ENCODE measurements at regions not wholly inside any gene's neighbourhood (a gene's known extent, or its start where the extent isn't known, plus 50 kb on each side); places are given as distances from the start of the nearest gene placed in this dataset.

DNA sequence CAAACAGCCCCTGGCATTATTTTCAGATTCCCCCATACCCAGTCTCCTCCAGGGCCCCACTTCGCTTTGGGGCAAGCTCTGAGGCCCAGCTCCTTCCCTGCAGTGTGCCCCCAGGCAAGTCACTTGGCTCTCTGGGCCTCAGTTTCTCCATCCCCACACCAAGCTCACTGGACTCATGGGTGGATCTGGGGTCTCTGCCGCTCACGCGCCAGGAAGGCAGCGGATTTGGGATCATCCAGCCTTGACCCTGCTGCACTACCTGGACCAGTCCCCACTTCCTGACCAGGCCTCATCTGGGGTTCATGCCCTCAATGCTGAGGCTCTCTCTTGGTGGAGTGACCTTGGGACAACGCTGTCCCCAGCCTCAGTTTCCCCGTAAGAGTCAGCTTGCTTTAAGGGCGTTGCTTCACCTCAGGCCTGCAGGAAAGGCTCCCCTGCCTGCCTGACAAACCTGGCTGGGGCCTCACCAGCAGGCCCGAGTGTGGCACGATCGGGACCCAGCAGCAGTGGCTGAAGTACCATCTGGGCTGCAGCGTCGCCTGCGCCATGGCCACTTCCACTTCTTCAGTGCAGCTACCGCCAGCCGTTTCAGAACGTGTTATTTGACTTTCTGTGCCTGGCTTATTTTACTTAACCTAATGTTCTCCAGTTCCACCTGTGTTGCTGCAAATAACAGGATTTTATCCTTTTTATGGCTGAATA, 519.6 kb upstream of the SEMA6A start:
- WGBS, 2 donors = 97 to 98% methylated on average over 17 of the region's 17 CpGs
- Histone ChIP-seq H3K27me3 (ENCODE audit: control insufficient read depth in 3 of 3, insufficient read depth in 3 of 3, low read length in 2 of 3) (no peaks in the 10 kb centered on the region), H3K9me3 (ENCODE audit: control insufficient read depth in 4 of 4, insufficient read depth in 3 of 4, low read length in 3 of 4) (no peaks in the 10 kb centered on the region), H3K9ac (ENCODE audit: insufficient read depth in 1 of 2, low read length in 2 of 2) (no peak overlapping the region), H3K4me1 (ENCODE audit: control insufficient read depth in 5 of 5, insufficient read depth in 5 of 5, low read length in 5 of 5) (peaks cover 0 to 5% (median 0%) of the 10 kb centered on the region in 5 donors), H3K36me3 (ENCODE audit: control insufficient read depth in 4 of 4, insufficient read depth in 4 of 4, low read length in 4 of 4) (no peaks in the 10 kb centered on the region), H3K4me3 (no peak overlapping the region), H3K27ac (ENCODE audit: low read depth in 1 of 2, low read length in 1 of 2) (no peak overlapping the region)
- no peak for DNase-seq
- TF ChIP-seq, protein P1, sequence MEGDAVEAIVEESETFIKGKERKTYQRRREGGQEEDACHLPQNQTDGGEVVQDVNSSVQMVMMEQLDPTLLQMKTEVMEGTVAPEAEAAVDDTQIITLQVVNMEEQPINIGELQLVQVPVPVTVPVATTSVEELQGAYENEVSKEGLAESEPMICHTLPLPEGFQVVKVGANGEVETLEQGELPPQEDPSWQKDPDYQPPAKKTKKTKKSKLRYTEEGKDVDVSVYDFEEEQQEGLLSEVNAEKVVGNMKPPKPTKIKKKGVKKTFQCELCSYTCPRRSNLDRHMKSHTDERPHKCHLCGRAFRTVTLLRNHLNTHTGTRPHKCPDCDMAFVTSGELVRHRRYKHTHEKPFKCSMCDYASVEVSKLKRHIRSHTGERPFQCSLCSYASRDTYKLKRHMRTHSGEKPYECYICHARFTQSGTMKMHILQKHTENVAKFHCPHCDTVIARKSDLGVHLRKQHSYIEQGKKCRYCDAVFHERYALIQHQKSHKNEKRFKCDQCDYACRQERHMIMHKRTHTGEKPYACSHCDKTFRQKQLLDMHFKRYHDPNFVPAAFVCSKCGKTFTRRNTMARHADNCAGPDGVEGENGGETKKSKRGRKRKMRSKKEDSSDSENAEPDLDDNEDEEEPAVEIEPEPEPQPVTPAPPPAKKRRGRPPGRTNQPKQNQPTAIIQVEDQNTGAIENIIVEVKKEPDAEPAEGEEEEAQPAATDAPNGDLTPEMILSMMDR (IDR thresholded peaks at IDR 0.05; ENCODE audit: control extremely low read depth, extremely low read depth) = no peak
- no peak for ATAC-seq (ENCODE audit: insufficient read depth, low FRiP score)

DNA sequence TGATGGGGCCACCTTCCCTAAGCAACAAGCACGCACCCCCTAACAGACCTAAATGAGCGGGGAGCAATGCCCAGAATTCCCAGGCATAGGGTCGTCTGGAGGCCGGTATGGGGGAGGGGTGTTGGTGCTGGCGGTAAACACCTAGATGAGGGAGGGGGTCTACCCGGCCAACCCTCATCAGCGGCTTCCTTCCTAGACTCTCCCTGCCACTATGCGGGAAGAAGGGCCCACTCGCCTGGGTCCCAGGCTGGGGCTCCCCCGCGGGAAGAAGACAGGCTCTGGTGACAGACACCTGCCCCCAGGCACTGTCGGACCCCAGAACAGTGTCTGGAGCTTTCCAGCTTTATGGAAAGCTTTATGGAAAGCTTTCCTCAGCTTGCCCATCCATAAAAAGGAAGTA, 519.0 kb upstream of the SEMA6A start:
- Histone ChIP-seq H3K27me3 (ENCODE audit: control insufficient read depth in 3 of 3, insufficient read depth in 3 of 3, low read length in 2 of 3) (no peaks in the 10 kb centered on the region), H3K4me1 (ENCODE audit: control insufficient read depth in 5 of 5, insufficient read depth in 5 of 5, low read length in 5 of 5) (peaks cover 0 to 5% (median 0%) of the 10 kb centered on the region in 5 donors), H3K9me3 (ENCODE audit: control insufficient read depth in 4 of 4, insufficient read depth in 3 of 4, low read length in 3 of 4) (no peaks in the 10 kb centered on the region), H3K27ac (ENCODE audit: low read depth in 1 of 2, low read length in 1 of 2) (no peak overlapping the region), H3K36me3 (ENCODE audit: control insufficient read depth in 4 of 4, insufficient read depth in 4 of 4, low read length in 4 of 4) (no peaks in the 10 kb centered on the region), H3K9ac (ENCODE audit: insufficient read depth in 1 of 2, low read length in 2 of 2) (no peak overlapping the region), H3K4me3 (no peak overlapping the region)
- WGBS, 2 donors = 96 to 97% methylated on average over 12 of the region's 12 CpGs
- ATAC-seq (ENCODE audit: insufficient read depth, low FRiP score) (no peak), DNase-seq (no peak)
- TF ChIP-seq, protein P1 (IDR thresholded peaks at IDR 0.05; ENCODE audit: control extremely low read depth, extremely low read depth) = no peak

DNA sequence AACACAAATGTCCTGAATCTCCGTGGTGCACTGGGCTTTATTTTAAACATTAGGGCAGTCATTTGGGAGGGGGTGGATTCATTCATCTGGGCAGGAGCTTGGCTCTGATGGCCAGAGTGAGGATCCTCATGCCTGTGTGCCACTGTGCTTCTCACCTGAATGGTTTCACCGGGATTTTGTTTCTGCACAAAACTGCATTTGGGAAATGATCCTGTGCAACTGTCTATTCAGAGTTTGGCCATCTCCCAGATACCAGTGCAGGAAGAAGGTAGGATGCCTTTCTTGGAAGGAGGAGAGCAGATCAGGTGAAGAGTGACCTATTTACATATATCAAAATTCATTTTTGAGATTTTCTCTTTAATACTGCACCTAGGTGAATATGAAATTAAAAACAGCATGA, 514.4 kb upstream of the SEMA6A start:
- WGBS, 2 donors = 86 to 90% methylated on average over 2 of the region's 2 CpGs
- H3K27ac ChIP-seq (ENCODE audit: low read depth in 1 of 2, low read length in 1 of 2) = no peak overlapping the region
- DNase-seq (no peak), ATAC-seq (ENCODE audit: insufficient read depth, low FRiP score) (no peak)
- no peaks in the 10 kb centered on the region for H3K4me1 ChIP-seq (ENCODE audit: control insufficient read depth in 5 of 5, insufficient read depth in 5 of 5, low read length in 5 of 5)
- TF ChIP-seq, protein P1 (IDR thresholded peaks at IDR 0.05; ENCODE audit: control extremely low read depth, extremely low read depth) = no peak
- no peak overlapping the region for H3K9ac ChIP-seq (ENCODE audit: insufficient read depth in 1 of 2, low read length in 2 of 2)
- H3K27me3 ChIP-seq (ENCODE audit: control insufficient read depth in 3 of 3, insufficient read depth in 3 of 3, low read length in 2 of 3) = no peaks in the 10 kb centered on the region
- H3K36me3 ChIP-seq (ENCODE audit: control insufficient read depth in 4 of 4, insufficient read depth in 4 of 4, low read length in 4 of 4) = no peaks in the 10 kb centered on the region
- no peaks in the 10 kb centered on the region for H3K9me3 ChIP-seq (ENCODE audit: control insufficient read depth in 4 of 4, insufficient read depth in 3 of 4, low read length in 3 of 4)
- no peak overlapping the region for H3K4me3 ChIP-seq

DNA sequence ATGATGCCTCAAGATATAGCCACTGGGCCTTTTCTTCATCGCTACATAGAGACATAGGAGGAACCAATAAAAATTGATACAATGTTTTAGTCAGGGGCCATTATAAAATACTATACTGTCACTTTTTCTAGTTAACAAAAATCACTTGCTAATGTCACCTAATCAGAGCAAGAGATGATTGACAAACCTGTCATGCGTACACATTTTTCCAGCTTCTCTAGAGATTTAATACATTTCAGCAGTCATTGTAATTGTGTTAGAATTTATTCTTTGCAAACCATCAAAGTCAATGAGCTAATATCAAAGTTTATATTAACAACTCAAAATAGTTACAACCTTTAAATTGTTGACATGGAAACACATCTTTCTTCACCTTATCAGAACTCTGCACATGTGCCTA, 513.6 kb upstream of the SEMA6A start:
- 88 to 92% methylated on average over 2 of the region's 2 CpGs for WGBS, 2 donors
- H3K9ac ChIP-seq (ENCODE audit: insufficient read depth in 1 of 2, low read length in 2 of 2) = no peak overlapping the region

More for the DNA sequence above, 513.6 kb upstream of the SEMA6A start:
- TF ChIP-seq, protein P1 (IDR thresholded peaks at IDR 0.05; ENCODE audit: control extremely low read depth, extremely low read depth) = no peak
- H3K4me3 ChIP-seq = no peak overlapping the region
- H3K4me1 ChIP-seq (ENCODE audit: control insufficient read depth in 5 of 5, insufficient read depth in 5 of 5, low read length in 5 of 5) = no peaks in the 10 kb centered on the region
- ATAC-seq (ENCODE audit: insufficient read depth, low FRiP score) (no peak), DNase-seq (no peak)
- no peak overlapping the region for H3K27ac ChIP-seq (ENCODE audit: low read depth in 1 of 2, low read length in 1 of 2)
- no peaks in the 10 kb centered on the region for H3K27me3 ChIP-seq (ENCODE audit: control insufficient read depth in 3 of 3, insufficient read depth in 3 of 3, low read length in 2 of 3)
- no peaks in the 10 kb centered on the region for H3K9me3 ChIP-seq (ENCODE audit: control insufficient read depth in 4 of 4, insufficient read depth in 3 of 4, low read length in 3 of 4)
- no peaks in the 10 kb centered on the region for H3K36me3 ChIP-seq (ENCODE audit: control insufficient read depth in 4 of 4, insufficient read depth in 4 of 4, low read length in 4 of 4)
